Activated CD4-positive, CD25-positive, alpha-beta regulatory T cell (primary cell): ENCODE measurements at regions not wholly inside any gene's neighbourhood (a gene's known extent, or its start where the extent isn't known, plus 50 kb on each side); places are given as distances from the start of the nearest gene placed in this dataset.
"Not testable (repeated sequence)": the region's sequence is repeated elsewhere in the genome, so short reads cannot be mapped to it uniquely, and the experiment has no call there.

ENCODE experiments used
- DNase-seq, 4 experiments: peaks; one replicate each; lab custom pipeline; 2025; lab: John Stamatoyannopoulos, UW

DNA sequence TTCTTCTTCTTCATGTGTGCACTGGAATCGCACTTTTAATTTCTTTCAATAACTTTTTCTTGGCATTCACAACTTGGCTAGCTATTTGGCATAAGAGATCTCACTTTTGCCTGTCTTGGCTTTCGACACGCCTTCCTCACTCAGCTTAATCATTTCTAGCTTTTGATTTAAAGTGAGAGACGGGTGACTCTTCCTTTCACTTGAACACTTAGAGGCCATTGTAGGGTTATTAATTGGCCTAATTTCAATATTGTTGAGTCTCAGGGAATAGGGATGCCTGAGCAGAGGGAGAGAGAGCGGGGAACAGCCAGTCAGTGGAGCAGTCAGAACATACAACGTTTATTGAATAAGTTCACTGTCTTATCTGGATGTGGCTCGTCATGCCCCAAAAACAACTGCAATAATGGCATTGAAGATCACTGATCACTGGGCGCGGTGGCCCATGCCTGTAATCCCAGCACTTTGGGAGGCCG lies 200.3 kb downstream of the SEC14L1 start:
- DNase-seq, result no peak

DNA sequence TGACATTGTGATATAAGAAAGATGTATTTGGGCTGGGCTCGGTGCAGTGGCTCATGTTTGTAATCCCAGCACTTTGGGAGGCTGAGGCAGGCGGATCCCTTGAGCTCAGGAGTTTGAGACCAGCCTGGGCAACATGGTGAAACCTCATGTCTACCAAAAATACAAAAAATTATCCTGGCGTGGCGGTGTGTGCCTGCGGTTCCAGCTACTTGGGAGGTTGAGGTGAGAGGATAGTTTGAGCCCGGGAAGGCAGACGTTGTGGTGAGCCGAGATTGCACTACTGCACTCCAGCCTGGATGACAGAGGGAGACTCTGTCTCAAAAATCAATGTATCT lies 201.9 kb downstream of the SEC14L1 start:
- not testable (repeated sequence) for DNase-seq

DNA sequence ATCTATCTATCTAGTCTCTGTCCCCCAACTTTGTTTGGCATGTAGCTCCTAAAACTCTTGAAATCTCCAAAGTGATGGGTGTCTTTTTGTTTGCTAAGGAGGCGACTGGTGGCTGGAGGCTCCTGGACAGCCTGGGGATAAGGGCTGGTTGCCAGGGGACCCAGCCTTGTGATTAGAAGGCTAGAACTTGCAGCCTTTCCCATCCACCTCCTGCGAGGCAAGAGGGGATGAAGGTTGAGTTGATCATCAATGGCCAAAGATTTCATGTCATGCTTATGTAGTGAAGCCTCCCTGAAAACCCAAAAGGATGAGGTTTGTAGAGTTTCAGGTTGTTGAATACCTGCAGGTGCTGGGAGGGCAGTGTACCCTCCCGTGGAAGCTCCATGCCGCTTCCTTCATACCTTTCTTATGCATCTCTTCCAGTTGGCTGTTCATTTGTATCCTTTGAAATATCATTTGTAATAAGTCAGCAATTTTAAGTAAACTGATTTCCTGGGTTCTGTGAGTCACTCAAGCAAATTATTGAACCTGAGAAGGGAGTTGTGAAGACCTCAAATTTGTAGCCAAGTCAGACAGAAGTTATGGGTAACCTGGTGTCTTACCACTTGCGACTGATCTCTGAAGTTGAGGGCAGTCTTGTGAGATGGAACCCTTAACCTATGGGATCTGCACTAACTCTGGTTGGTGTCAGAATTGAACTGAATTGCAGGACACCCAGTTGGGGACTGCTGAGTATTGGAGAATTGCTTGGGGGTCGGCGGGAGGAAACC lies 202.4 kb downstream of the SEC14L1 start:
- no peak for DNase-seq

DNA sequence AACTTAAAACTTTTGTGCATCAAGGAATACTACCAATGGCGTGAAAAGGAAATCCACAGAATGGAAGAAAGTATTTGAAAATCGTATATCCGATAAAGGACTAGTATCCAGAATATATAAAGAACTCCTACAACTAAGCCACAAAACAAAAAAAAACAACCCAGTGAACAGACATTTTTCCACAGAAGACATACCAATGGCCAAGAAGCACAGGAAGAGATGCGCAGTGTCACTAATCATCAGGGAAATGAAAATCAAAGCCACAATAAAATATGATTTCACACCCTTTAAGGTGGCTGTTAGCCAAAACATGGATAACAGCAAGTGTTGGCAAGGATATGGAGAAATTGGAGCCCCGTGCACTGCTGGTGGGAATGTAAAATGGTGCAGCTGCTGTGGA lies 203.3 kb downstream of the SEC14L1 start:
- DNase-seq, result no peak

DNA sequence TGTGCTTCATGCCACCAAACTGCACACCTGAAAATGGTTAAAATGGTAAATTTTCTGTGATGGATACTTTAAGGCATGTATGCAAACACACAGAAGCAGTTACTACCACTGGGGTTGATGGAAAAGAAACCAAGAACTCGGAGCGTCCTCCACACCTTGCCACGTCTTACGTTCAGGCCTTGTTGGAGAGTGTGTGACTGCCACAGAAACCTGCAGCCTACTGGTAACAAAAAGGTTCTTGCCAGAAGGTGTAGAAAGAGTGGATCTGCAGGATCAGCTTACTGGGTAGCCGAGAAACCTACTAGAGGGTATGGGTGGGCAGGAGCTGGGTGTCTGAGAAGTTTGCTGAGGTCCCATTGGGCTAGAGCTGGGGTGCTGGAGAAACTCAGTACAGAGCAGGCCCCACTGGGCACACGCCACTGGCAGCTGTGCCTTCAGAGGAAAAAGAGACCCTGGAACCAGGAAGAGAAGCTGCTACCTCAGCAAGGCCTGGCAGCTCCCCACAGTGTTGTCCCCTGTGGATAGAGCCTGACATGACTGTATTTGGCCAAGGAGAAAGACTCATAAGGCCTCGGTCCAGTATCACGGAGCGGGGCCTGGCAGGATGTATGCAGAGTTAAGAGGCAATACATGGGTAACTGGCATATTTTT lies 204.6 kb downstream of the SEC14L1 start:
- no peak for DNase-seq

DNA sequence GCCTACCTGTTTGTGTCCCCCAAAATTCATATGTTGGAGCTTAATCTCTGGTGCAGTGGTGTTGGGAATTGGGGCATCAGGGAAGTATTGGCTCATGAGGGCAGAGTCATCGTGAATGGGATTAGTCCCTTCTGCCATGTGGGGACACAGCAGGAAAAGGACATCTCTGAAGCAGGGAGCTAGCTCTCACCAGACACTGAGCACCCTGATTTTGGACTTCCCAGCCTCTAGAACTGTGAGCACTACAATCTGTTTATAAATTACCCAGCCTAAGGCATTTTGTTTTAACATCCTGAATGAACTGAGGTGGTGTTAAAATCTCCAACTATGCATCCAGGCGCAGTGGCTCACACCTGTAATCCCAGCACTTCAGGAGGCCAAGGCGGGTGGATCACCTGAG lies 206.0 kb downstream of the SEC14L1 start:
- no peak for DNase-seq

DNA sequence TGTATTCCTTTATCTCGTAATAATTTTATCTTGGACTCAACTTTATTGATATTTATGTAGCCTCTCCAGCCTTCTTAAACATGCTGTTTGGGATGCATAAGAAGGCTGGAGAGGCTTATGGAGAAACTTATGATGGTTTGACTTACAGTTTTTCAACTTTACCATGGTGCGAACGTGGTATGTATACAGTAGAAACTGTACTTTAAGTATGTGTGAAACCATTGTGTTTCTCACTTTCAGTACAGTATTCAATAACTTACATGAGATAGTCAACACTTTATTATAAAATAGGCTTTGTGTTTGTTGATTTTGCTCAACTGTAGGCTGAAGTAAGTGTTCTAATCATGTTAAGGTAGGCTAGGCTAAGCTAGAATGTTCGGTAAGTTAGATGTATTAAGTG lies 206.8 kb downstream of the SEC14L1 start:
- no peak for DNase-seq

DNA sequence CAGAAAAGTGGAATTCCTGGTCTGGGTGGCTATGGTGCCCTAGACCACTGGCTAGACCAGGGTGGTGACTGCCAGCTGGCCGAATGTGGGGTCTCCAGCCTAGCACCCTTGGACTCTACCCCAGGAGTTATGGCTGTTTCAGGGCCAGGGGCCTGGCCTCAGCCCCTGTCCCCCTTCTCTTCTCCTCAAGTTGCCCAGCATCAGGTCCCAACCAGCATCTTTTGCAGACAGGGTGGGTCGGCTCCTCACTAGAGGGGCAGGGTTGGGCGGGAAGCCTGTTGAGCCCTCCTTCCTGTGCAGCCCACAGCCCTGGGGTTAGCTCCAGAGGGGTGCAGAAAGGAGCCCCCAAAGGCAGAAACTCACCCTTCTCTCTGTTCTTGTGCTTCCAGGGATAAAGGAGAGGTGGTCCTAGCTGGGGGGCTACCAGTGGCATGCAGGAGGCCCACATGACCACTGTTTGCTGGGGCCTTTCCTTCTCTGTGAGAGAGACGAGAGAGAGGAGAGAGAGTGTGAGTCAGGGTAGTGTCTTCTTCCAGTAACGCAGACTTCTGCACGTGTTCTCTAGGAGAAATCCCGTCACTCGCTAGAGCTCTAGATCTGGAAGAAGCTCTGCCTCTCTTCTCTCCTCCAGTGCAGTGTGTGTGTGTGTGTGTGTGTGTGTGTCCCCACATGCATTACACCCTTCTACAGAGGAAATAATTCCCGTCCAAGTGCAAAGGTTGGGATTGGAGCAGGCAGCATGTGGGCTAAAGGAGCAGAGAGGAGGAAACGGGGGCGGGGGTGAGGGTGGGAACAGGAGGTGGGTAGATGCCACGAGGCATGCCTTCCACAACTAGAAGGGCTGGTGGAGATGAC lies 209.4 kb downstream of the SEC14L1 start:
- DNase-seq, result no peak

DNA sequence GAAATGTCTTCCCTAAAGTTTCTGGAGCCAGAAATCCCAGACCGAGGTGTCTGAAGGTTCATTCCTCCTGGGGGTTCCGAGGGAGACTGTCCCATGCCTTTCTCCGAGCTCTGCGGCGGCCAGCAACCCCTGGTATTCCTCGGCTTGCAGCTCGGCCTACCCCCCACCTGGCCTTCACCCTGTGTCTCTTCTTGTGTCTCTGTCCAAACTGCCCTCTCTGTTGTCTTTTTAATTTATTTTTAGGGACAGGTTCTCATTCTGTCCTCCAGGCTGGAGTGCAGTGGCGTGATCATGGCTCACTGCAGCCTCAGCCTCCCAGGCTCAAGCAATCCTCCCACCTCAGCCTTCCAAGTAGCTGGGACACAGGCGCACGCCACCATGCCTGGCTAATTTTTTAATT lies 211.7 kb downstream of the SEC14L1 start:
- DNase-seq, result no peak

DNA sequence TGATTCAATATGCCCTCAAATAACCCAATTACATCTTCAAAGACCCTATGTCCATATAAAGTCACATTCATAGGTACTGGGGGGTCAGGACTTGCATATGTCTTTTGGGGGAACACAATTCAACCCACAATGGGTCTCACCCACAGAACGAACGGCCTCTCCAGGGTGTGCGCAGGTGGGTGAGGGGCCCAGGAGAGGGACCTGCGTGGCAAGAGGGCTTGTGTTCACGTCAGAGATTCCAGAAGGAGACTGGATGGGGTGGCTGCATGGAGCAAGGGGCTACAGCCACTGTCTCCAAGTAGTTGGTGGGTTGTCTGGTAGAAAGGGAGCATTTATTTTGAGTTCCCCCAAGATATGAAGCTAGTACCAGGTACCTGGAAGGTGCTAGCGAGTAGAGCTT lies 212.2 kb downstream of the SEC14L1 start:
- no peak for DNase-seq

DNA sequence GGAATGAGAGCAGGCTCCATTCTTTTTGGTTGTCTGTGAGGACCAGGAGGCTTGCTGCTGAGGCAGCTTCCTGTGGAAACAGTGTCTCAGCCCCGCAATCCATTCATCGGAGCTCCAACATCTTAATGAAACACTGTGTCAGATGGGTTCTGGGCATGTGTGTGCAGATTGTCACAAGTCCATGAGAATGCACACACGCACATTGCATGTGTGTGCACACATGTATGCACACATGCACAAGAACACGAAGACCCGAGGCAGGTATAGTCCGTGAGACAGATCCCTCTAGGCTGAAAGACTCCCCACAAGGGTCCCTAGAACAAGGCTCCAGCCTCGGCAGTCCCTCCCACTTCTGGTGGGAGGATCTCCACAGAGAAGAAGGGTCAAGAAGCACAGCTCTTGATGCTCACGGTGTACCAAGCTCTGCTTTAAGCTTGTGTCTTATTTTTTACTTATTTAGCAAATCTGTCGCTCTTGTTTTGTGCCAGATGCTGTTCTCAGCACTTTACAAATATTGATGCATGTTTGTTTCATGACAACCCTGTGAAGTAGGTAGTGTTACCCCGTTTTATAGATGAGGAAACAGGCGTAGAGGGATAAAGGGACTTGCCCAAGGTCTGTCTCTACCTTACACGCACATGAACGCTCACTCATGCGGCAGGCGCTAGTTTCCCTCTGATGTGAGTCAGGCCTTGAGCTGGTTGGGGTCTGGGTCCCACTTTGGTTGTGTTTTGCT lies 213.1 kb downstream of the SEC14L1 start:
- DNase-seq, result no peak

DNA sequence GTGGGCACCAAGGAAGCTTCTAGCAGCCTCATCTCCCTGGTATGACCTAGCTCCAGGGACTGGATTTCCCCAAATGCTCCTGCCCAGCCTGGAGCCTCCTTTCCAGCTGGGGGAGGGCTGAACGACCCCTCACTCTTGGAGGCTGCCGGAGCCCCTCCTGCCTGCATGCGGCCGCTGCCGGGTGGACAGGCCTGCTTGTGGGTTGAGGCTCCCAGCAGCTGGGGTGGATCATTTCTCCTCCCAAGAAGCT lies 213.6 kb downstream of the SEC14L1 start:
- DNase-seq, result no peak

DNA sequence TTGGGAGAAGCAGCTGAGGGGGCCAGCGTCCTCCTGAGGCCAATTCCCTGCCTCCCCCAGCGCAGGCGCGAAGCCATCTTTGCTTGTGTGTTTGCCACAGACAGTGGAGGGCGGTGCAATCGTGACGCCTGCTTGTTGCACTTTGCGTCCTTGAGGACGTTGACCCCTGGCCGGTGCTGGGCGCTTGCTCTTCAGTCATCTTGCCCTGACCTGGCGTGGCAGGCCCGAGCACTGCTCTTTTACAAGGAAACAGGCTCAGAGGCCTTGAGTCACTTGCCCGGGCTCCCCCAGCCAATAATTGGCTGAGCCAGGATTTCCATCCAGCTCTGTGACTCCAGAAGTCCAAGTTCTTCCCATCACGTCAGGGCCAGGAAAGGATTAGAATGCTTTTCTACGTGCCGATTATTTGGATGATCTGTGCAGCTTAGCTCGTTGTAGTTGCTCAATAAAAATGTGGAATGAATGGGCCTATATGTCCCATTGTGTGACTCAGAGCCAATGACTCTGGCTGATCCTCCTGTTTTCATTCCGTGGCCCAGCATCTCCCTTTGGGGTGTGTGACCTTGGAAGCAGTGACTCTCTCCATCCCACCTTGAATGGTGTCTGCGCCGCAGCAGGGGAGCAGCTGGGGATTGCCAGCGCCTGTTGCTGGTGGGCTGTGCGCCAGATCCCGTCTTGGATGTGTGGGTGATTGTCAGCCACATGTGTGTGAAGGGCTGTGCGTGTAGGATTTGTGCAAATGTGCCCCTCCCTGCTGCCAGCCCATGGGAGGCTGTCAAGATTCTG lies 214.1 kb downstream of the SEC14L1 start:
- DNase-seq, result no peak

DNA sequence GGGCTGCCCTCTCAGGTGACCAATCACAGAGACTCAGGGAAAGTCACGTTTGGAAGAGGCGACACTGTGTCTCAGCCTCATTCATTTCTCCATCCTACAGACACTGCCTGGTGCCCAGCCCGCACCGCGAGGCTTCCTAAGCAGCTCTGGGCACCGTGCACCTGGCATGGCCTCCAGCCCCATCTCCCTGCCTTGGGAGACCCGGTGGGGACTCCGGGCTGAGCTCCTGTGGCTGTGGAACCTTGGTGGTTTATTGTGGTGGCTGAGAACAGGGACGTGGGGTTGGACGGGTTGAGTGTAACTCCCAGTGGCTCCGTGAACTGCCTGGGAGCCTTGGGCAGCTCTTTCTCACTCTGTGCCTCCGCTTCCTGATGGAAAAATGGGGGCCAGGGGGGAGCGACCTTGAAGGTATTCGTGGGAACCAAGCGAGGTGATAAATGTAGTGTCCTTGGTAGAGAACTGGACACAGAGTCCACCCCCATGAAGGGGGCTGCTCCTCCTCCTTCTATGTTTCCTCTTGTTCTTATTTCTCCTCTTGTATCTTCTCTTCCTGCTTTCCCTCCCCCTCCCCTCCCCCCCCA lies 215.4 kb downstream of the SEC14L1 start:
- DNase-seq, result no peak

DNA sequence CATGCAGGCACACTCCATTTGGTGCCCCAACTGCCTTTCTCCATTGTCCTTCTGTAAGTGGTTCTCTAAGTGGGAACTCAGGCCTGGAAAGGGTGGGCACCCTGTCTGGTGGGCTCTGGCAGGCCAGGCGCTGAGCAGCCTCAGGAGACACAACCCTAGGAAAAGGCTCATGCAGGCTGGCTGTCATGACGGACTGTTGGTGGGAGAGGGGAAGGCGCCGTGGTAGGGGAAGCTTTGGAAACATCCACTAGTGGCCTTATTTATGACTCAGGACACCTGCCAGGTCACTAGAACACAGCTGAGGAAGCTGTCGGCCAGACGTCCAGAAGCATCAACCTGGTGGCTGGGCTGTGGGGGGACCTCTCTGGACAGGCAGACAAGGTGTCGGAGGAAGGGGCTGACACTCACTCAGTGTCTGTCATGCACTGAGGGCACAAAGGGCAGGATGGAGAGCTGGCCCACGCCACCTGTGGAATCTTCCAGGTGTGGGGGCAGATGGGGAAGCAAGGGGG lies 216.0 kb downstream of the SEC14L1 start:
- no peak for DNase-seq

DNA sequence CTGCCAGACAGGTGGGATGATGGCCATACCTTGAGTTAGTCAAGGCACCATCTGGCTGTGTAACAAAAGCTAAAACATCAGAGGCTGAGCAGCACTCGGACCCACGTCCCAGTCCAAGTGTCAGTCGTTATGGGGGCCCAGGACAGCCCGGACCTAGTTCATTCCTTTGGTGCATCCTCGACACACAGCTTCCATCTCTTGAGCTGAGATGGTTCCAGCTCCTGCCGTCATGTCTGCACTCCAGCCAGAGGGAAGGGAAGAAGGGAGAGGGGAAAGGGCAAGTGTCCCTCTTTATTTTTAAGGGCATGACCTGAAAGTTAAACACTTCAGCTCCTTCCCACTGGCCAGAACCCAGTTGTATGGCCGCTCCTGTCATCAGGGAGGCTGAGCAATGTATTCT lies 218.0 kb downstream of the SEC14L1 start:
- no peak for DNase-seq

DNA sequence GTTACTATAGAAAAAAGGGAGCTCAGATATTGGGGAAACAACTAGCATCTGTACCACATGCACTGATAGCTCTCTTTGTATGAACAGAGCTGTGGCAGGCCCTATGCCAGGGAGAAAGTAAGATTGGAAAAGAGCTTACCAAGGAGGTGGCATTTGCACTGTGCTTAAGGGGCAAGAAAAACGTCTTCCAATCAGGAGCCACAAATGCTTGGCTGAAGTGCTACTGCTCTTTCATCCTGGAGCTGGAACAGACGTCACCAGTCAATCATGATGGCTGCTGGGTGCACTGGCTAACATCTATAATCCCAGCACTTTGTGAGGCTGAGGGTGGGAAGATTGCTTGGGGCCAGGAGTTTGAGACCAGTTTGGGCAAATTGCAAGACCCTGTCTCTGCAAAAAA lies 218.5 kb downstream of the SEC14L1 start:
- no peak for DNase-seq

DNA sequence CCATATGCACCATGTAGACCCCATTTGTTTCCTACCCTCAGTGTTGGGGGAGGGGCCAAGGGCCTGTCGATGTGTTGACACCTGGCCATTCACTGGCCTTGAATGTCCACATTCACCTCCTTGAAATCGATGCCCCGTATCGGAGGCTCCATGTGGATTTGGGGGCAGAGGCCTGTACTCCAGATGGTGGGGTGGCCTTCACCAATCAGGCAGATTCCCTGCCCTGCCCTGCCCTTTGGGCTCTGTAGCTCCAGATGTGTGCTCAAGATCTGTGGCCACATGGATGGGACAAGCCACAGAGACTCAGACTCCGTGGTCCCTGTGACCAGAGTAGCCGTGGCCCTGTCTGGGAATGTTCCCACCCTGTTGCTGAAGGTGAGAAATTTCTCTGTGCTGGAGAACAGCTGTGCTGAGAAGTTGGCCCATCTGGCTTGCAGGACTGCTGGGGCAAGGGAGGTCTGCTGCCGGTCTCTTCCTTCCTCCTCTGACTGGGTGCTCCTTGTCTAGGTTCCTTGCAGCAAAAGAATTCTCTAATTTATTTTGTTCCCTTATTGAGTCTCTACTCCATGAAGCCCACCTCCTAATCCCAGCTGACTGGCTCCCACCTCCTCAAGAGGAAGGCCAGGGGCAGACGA lies 221.3 kb downstream of the SEC14L1 start:
- no peak for DNase-seq

DNA sequence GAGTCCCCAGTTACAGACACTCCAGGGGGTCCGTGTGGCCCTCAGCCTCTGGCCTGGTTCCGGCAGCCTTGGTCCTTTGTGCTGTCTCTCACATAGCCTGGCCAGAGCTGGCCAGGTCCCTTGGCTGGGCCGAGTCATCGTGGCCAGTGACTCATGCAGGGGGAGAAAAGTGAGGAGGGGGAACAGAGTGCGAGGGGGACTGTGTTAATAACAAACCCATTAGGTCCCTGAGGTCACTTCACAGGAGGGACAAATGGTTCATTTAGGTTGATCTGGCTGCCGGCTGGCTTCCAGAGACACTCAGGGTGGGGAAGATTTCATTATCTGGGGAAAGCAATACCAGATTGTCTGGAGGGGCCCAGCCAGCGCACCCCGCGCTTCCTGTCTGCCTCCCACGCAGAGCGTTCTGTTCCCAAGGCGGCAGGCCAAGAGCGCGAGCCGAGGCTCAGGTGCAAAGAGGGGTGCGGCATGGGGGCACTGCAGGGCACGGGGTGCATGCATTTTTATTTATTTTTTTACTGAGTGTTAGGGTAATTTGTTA lies 223.1 kb downstream of the SEC14L1 start:
- DNase-seq, result no peak

DNA sequence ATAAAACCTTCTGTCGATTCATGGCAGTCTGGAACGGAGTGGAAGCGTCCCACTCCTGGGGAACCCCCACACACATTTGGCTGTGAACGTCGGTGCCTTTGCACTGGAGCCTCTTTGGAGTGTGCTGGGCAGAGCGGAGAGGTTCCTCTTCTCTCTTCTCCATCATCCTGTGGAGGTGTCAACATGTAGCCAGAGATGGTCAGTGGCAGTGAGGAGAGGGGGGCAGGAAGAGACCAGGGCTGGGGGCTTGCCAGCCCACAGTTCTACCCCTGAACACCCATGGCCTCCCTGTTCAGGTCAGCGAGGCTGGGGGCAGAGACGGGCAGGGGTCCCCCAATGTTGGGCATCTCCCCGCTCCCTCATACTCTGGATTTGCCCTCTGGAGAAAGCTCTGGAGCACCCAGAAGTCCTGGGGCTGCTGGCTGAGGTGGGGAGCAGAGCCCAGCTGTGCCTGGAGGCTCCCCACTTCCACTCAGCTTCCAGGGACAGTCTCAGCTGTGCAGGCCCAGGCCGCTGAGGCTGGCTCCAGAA lies 223.7 kb downstream of the SEC14L1 start:
- DNase-seq, result no peak
